HG03521 (cell line): ENCODE measurements at regions not wholly inside any gene's neighbourhood (a gene's known extent, or its start where the extent isn't known, plus 50 kb on each side); places are given as distances from the start of the nearest gene placed in this dataset.

ENCODE experiments used
- ATAC-seq: cut with Tn5 transposase; IDR thresholded peaks from one replicate; pipeline ENCODE4 v1.9.1; 2021; ENCODE audit warnings: mild to moderate bottlenecking, moderate library complexity; ENCODE audit not compliant: unreplicated experiment

- no peak for ATAC-seq
These were observed 258.3 kb upstream of the ZPLD1 start for GRCh38 chr3:102176333-102177050.

GRCh38 chr3:102177075-102177755 lies 257.6 kb upstream of the ZPLD1 start:
- no peak for ATAC-seq

GRCh38 chr3:102178817-102179216 lies 256.0 kb upstream of the ZPLD1 start:
- no peak for ATAC-seq

- peak; percentile 51 for ATAC-seq
These were observed 255.3 kb upstream of the ZPLD1 start for GRCh38 chr3:102179326-102180177.

- ATAC-seq: peak; percentile 13
These were observed 254.4 kb upstream of the ZPLD1 start for GRCh38 chr3:102180280-102180931.

GRCh38 chr3:102181175-102181920 lies 253.5 kb upstream of the ZPLD1 start:
- no peak for ATAC-seq

- ATAC-seq: no peak
These were observed 252.7 kb upstream of the ZPLD1 start for GRCh38 chr3:102182162-102182561.

GRCh38 chr3:102183186-102183585 lies 251.6 kb upstream of the ZPLD1 start:
- no peak for ATAC-seq

- no peak for ATAC-seq
These were observed 251.2 kb upstream of the ZPLD1 start for GRCh38 chr3:102183623-102184022.

- no peak for ATAC-seq
These were observed 245.3 kb upstream of the ZPLD1 start for GRCh38 chr3:102189541-102189940.

- no peak for ATAC-seq
These were observed 244.7 kb upstream of the ZPLD1 start for GRCh38 chr3:102189956-102190723.

GRCh38 chr3:102192575-102192974 lies 242.2 kb upstream of the ZPLD1 start:
- no peak for ATAC-seq

GRCh38 chr3:102193255-102193654 lies 241.6 kb upstream of the ZPLD1 start:
- no peak for ATAC-seq

GRCh38 chr3:102194001-102194400 lies 240.8 kb upstream of the ZPLD1 start:
- no peak for ATAC-seq

GRCh38 chr3:102194760-102195159 lies 240.1 kb upstream of the ZPLD1 start:
- no peak for ATAC-seq

GRCh38 chr3:102195198-102195948 lies 239.4 kb upstream of the ZPLD1 start:
- ATAC-seq: no peak

GRCh38 chr3:102200126-102200525 lies 234.7 kb upstream of the ZPLD1 start:
- ATAC-seq: no peak

GRCh38 chr3:102200560-102200959 lies 234.3 kb upstream of the ZPLD1 start:
- ATAC-seq: no peak

GRCh38 chr3:102205647-102206046 lies 229.2 kb upstream of the ZPLD1 start:
- ATAC-seq: no peak
